GM19238 (cell line): ENCODE measurements at regions not wholly inside any gene's neighbourhood (a gene's known extent, or its start where the extent isn't known, plus 50 kb on each side); places are given as distances from the start of the nearest gene placed in this dataset.

Experiments
- DNase-seq: peaks from one replicate; pipeline ENCODE4 v3.0.0; 2011; ENCODE audit warnings: low spot score; ENCODE audit not compliant: insufficient read length

DNA sequence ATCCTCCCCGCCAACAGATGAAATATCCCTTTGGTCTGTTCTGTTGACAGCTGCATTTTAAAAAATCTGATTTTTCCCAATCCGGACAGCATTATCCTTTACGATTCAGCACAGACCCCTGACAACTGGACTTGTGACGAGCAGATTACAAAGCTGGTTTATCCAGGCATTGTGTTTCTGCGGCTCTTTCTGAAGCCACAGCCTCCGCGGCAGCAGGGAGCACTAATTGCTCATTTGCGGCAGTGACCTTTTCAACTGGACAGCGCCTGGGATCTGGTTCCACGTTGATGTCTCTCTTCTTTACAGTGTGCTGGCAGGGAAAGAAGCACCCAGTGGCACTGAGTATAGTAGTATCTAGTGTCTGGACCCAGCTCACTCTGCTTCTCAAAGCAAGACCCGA lies 351.2 kb downstream of the ZNF608 start:
- no peak for DNase-seq

DNA sequence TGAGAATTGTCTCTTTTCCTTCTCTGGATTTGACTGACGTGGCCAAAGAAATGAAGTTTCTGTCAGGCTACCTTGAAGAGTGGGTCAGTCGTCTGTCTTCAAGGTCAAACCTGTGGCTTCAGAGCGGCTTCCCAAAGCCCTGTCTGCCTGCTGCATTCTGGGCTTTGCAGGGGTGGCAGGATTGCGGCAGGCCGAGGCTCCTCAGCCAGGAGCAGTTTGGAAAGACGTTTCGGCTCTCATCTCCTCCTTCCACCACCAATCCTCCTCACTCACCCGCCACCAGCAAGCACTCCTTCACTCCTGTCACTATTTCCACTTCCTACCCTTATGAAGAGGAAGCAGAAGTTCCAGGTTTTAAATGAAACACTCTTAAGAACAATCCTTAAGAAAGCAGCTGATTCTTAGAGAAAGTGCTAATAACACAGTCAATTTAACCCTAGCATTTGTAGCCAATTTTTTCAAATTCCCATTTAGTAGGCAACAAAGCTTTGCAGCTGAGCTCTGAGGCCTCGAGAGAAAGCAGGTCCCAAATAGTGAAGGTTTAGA lies 351.7 kb downstream of the ZNF608 start:
- DNase-seq, result no peak

- no peak for DNase-seq
These were observed 352.7 kb downstream of the ZNF608 start for GRCh38 chr5:124393584-124394379.

DNA sequence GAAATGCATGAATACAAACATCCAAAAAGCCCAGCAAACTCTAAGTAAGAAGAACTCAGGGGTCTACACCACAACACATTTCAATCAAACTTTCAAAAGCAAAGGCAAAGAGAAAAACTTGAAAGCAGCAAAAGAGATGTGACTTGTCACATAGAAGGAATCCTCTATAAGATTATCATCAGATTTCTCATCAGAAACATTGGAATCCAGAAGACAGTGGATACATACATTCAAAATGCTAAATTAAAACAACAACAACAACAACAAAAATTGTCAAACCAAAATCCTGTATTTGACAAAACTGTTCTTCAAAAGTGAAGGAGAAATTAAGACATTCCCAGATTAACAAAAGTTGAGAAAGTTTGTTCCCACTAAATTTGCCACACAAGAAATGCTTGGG lies 362.7 kb downstream of the ZNF608 start:
- DNase-seq, result no peak

DNA sequence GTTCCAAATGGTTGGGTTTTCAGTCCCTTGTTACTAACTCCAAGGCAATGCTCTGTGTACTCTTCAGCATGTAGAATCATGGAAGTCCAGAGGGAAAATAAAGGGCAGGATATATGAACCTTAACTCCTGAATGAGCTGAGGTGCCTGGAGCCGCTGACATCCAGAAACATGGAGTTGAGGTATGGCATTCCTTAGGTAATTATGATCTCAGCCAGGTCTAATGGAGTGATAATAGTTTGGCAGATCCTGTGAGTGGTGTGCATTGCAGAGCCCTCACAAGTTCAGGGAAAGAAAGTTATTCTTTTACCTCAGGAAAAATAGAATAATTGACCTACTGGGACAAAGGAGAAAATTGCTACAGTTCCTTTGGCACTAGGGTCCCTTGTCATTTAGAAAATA lies 369.1 kb downstream of the ZNF608 start:
- no peak for DNase-seq

GRCh38 chr5:124373883-124374282 lies 372.6 kb downstream of the ZNF608 start:
- no peak for DNase-seq

- no peak for DNase-seq
These were observed 374.0 kb downstream of the ZNF608 start for GRCh38 chr5:124372457-124372856.

GRCh38 chr5:124371111-124371706 lies 375.2 kb downstream of the ZNF608 start:
- no peak for DNase-seq

- no peak for DNase-seq
These were observed 375.8 kb downstream of the ZNF608 start for GRCh38 chr5:124370601-124371000.

DNA sequence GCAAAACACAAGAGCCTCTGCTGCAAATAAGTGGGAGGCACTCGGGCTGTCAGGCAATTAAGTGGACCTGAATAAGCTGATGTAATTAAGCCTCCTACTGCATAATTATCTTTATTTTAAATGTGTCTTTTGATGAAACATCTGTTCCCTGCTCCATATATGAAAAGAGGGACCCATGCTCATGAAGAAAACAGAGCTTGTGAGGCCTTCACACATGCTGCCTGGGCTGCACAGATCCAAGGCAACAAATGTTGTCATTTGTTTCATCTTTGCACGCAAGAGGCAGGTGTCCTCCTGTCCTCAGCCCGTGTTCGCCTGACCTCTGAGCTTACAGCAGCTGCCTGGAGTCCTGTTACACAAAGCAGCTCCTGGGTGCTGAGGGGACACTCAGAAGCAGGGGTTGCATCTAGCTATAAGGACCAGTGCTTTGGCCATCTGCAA lies 381.1 kb downstream of the ZNF608 start:
- no peak for DNase-seq

DNA sequence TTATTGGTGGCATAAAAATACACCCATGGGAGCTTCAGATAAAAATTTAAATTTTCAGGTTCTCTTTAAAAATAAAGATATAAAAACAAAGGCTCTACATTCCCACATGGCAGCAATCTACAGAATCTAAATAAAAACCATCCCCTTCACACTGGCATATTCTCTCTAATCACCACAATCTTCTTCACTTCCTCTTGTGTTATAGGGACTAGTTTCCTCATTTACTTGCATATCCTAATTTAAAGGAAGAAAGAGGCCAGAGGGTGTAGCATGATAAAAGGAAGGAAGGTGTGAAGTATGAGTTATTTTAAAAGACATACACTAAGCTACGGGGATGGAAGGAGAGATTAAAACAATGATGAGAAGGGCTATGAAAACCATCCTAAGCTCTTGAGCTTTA lies 390.5 kb downstream of the ZNF608 start:
- no peak for DNase-seq

DNA sequence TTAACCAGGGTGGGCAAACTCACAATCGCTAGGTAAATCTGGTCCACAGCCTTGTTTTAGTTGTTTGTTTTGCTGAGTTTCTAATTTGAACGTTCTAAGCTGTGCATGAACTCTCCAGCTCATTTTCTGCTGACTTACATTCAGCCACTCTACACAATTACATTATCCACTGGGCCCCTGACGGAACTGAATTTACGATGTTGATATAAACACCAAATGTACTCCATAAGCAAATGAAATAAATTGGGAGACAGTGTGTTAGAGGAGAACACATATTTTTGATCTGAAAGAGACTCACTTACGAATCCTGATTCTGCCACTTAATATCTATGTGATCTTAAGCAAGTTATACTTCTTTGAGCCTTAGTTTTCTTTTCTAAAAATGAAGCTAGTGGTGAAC lies 393.4 kb downstream of the ZNF608 start:
- no peak for DNase-seq

DNA sequence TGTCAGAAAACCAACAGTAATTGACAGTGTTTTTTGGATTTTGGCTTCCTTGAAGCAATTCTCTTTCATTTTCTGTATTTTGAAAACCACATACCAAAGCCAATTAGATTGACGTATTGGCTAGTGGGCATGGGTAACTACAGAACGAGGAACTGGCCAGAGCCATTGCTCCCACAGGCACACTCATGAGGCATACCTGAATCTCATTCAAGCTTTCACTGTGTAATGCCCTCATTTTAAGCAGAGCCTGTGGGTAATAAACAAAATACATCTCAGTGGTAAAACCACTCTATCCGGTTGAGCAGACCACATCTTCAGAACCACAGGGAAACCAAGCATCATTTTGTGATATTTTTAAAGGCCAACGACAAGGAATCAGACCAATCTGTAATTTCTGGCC lies 394.1 kb downstream of the ZNF608 start:
- DNase-seq, result no peak

- DNase-seq, result no peak
These were observed 396.5 kb downstream of the ZNF608 start for GRCh38 chr5:124349931-124350330.

- no peak for DNase-seq
These were observed 403.0 kb downstream of the ZNF608 start for GRCh38 chr5:124343451-124343867.

- no peak for DNase-seq
These were observed 403.5 kb downstream of the ZNF608 start for GRCh38 chr5:124342986-124343385.

GRCh38 chr5:124342584-124342983 lies 403.9 kb downstream of the ZNF608 start:
- no peak for DNase-seq

- DNase-seq, result no peak
These were observed 404.4 kb downstream of the ZNF608 start for GRCh38 chr5:124342027-124342471.

DNA sequence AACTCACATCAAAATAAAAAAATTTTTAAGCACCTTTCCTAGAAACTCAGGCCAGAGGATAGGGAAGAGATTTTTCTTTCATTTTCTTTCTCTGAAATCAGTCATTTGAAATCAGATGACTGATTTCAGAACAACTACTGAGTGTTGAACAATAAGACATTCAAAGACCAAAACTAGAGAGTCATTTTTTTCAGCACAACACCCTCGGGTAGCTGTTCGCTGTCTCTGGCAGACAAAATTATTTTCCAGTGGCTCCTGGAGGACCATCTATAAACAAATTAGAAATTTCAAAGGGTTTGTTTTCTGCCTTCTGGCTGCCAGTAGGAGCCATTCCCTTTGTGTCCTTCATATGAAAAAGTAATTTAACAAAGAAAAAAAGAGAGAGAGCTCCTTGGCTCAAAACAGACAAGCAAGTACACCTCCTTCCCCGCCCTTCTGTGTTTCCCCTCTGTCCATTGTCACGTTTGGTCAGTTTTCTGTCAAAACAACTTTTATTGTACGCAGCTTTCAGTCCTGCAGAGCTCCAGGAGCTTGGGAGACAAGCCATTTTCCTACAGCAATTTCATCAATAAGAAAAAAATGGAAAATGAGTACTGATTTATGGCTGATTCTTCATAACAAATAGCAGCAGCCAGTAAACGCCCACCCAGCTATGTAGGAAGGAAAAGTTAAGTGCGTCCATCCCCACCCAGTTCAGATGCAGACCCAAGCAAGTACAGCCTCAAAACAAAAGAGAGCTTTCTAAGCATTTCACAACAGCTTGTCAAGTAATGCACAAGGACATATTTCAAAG lies 405.2 kb downstream of the ZNF608 start:
- no peak for DNase-seq

GRCh38 chr5:124337996-124338395 lies 408.4 kb downstream of the ZNF608 start:
- no peak for DNase-seq

DNA sequence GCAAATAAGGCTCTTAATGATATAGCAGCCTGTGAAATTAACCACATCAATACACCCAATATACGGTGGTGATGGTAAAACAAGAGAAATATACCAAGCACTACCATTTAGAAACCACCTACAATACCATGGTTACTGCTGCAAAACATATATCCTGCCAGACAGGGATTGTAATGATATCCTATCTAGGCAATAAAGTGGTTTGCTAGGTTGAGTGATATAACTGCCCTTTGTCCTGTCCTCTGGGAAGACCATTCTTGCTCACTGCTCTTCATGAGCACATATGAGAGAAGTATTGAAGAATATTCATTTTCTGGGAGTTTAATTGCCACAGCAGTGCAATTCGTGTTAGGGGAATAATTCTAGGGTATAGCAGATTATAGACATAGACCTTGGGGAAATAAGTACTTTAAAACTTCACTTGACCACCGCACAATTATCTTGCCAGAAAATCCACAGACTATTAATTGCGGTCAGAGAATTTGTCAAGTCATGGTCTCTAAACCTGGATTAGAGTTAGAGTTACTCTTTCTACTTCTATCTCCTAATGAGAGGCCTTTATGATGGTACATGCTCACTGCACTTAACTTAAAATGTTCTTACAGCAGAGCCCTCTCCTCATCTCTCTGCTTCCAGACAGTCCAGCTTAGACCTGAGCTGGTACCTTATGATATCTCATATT lies 413.0 kb downstream of the ZNF608 start:
- DNase-seq, result no peak
